Posterior cingulate gyrus (tissue), 11 donors: ENCODE measurements at regions not wholly inside any gene's neighbourhood (a gene's known extent, or its start where the extent isn't known, plus 50 kb on each side); places are given as distances from the start of the nearest gene placed in this dataset.

Experiments
- DNase-seq, 10 donors: peaks; one replicate each; pipeline versions ENCODE4 v3.0.0 to v3.0.0-alpha.2; 2020 to 2021; ENCODE audit warnings: mixed read lengths in 3 of 10
- intact Hi-C: fragments of 100-400 bp; cut with DNase I; formaldehyde crosslinking; loops from one replicate; pipeline ENCODE4 v1.15.1; 2023

GRCh38 chr4:144556636-144557035 lies 89.3 kb upstream of the HHIP start:
- intact Hi-C loops: no loop called here
- DNase-seq: no peak

DNA sequence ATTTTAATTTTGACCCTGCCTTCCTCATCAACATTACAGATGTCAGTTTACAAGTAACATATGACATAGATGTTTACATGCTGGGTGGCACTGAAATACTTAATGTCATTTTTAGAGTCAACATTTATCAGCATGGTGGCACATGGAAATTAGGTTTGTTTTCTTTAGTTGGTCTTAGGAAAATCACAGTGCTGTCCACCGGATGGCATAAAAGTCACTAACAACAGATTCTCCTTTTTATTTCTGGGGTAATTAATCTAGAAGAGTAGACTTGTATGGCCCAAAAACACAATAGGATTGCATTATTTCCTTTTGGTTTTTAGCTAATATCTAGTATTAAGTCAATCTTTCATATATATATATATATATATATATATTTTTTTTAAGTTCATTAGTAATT lies 88.6 kb upstream of the HHIP start:
- intact Hi-C loops: no loop called here
- DNase-seq: no peak

GRCh38 chr4:144562019-144562705 lies 83.8 kb upstream of the HHIP start:
- no peak for DNase-seq
- intact Hi-C loops: no loop called here

DNA sequence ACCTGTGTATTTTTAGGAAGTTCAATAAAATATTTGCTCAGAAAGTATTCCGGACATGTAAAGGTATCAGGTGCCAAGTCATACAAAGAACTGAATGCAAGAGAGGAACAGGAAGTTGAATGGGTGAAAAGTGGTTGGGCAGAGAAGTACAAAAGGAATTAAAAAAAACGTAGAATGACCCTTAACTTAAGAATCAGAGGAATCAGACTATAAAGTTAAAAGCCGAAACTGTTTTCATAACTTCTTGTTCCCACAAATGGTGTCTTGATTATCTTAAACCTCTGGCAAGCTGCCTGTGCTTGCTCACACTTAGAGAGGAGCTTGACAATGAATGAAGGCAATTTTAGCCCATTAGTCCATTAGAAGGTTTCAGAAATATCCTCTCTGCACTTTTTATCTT lies 81.6 kb upstream of the HHIP start:
- intact Hi-C loops: no loop called here
- DNase-seq: no peak

DNA sequence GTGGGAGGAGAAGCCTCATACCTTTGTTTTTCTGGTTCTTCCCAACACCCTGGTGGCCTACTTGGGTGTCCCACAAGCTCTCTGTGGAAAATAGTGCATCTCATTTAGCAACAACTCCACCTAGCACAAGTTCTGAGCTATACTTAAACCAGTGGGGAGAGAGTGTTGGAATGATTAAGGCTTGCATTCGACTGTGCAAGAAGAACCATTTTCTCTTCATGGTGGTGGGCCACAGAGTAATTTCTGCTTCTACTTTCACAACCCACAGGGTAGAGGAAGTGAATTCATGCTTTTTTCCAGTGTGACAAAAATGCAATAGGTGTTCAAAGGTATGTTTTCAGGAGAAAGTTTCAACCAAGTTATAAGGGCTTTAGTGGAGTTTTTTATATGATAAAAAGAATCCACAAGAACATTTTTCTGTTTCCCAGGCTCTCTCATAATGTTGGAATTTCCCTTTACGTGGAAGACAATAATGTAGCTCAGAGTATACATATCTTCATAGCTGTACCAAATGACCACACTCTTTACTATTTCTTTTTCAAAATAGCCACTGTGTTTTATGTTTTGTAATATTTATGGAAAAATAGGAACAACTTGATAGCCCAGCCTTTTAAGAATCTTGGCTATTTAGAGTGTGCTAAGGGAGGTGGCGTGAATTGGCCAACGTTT lies 80.3 kb upstream of the HHIP start:
- DNase-seq: no peak
- intact Hi-C loops: no loop called here

DNA sequence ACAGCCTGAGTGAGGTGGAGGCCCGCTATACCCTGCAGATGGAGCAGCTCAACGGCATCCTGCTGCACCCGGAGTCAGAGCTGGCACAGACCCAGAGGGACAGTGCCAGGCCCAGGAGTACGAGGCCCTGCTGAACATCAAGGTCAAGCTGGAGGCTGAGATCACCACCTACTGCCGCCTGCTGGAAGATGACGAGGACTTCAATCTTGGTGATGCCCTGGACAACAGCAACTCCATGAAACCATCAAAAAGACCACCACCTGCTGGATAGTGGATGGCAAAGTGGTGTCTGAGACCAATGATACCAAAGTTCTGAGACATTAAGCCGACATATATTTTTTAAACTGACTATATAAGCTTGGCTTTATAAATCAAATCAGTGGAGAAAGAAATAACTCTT lies 73.3 kb upstream of the HHIP start:
- DNase-seq: peak in 1 of 10 donors; percentile 69
- intact Hi-C loops: no loop called here

DNA sequence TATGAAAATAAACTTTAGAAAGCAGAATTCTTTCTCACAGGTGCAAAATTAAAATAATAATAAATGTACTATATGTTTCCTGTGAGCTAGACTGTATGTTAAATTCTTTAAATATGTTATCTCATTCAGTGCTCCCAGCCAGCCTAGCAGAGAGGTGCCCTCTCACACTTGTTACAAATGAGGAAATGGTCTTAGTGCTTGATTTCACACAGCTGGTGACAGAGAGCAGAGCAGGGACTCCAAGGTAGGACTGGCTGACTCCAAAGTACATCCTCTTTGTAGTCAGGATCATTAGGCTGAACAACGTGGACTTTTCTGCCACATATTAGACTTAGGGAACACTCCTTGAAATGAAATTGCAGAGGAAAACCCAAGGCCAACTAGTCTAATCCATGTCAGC lies 72.0 kb upstream of the HHIP start:
- DNase-seq: no peak
- intact Hi-C loops: no loop called here

GRCh38 chr4:144574509-144574908 lies 71.4 kb upstream of the HHIP start:
- no peak for DNase-seq
- intact Hi-C loops: no loop called here

GRCh38 chr4:144575181-144575580 lies 70.8 kb upstream of the HHIP start:
- intact Hi-C loops: no loop called here
- peak in 3 of 10 donors; percentile 19 to 69 (median 40) for DNase-seq

DNA sequence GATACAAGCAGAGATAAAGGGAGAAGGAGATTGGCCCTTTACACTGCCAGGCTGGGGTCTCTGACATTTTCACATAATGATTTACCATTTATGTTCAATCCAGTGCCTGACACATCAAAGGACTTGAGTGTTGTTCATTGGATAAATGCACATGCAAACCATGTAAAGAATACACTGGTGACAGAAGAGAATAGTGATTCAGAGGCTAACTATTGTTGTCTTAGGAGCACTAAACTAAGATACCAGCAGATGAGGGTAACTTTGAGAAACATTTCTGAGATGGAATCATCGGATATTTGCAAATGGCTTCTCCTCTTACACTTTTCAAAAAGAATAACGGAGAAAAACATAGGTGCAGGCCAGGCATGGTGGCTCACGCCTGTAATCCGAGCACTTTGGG lies 67.3 kb upstream of the HHIP start:
- intact Hi-C loops: no loop called here
- no peak for DNase-seq

DNA sequence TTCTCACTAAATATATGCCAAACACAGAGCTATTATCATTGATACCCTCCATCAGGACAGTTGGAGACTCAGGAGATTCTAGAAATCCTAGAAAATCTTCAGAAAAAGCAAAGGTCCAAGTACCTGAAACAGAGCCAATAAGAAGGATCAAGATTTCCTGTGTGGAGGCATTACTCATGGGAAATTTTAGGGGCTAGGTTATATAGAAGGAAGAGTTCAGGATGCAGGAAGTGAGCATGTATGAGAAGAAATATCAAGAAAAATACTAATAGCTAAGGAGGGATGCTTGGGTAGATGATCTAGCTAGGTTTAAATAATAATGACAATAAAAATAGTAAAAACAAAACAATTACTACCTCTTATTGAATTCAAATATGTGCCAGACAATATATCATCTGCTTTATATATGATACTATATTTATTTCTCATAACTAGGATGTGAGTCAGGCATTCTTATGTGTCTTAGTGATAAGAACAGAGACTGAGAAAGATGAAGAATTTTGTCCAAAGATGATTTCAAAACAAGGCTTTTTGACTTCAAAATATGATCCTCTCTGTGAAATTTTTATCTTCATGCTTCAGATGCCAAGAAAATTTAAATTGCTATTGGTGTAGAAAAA lies 66.4 kb upstream of the HHIP start:
- no peak for DNase-seq
- intact Hi-C loops: no loop called here

DNA sequence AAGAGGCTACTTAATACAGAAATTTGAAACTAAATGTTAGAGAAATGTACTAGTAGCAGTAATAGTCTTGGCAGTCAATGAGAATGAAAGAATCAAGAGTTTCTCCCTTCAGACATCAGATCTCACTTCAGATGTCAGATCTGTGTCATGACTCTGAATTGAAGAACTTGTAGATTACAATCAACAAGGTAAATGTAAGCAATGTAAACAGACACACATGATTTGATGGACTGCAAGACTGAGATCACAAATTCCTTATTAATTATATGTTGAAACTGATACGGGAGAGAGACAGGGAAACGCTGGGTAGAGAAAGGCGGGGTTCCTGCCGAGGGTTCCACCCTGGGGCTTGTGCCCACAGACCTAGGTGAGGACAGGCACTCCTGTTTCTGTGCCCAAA lies 65.5 kb upstream of the HHIP start:
- intact Hi-C loops: no loop called here
- DNase-seq: no peak

DNA sequence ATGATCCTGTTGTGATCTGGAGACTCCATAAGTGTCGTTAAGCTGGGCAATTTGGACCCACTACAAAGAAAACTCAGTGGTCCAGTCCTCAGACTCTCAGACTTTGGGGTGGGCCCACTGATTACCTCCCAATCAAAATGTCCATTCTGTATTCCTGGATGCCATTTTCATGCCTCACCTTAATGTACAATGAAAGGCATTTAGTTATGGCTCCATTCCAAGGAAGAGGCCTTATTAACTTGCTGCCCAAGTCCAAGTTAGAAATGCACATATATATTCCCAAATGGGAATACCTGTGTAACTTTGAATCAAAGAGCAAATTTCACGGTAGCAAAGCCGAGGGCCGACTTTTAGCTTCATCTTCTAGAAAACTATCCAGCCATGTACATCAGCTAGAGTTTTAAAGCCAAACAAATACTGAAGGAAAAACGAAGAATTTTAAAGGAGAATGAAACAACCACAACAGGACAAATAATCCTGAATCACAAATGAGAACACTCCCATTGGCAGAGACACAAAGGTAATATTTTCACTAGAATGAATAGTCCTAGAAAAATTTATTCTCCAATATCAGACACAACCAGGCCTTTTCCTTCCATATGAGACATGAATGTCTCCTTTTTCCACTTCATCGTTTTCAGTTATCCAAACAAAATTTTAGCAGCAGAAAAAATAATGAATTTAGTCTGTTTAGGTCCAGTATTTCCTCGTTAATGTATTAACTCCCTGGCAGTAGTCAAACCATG lies 63.7 kb upstream of the HHIP start:
- DNase-seq: no peak
- intact Hi-C loops: no loop called here

GRCh38 chr4:144582975-144583374 lies 63.0 kb upstream of the HHIP start:
- no peak for DNase-seq
- intact Hi-C loops: no loop called here

- no peak for DNase-seq
- intact Hi-C loops: no loop called here
These were observed 62.3 kb upstream of the HHIP start for GRCh38 chr4:144583658-144584057.

- intact Hi-C loops: no loop called here
- peak in 1 of 10 donors; percentile 51 for DNase-seq
These were observed 61.5 kb upstream of the HHIP start for GRCh38 chr4:144584428-144584827.

DNA sequence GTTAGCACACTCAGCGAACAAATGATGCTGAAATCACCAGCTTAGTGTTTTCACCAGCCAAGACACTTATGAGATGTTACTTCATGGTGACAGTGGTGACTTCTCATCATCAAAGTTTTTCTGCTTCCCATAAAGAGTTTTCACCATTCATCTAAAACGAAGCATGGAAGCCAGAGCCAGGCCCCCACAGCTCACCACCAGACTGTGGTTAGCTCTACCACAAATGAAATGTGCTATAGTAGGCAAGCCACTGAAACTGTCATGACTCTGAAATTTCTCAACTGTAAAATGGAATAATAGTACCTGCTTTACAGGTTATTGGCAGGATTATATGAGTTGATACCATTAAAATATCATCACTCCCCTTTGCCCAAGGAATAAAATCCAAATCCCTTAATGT lies 56.4 kb upstream of the HHIP start:
- intact Hi-C loops: no loop called here
- no peak for DNase-seq

DNA sequence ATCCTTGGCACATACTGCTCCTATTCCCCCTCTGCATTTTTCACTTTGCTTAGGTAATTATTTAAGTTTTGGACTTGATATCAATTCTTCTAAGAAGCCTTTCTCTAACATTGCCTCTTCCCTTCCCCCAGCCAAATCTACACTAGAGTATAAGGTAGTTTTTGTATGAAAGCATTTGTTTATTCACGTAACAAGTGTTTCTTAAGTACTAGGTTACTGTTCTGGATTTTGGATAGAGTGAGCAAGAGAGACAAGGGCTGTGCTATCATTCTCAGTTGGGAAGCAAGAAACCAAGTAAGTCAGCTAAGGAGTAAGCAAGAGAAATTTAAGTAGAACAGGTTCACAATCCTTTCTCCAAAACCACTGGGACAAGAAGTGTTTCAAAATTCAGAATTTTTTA lies 55.9 kb upstream of the HHIP start:
- DNase-seq: no peak
- intact Hi-C loops: no loop called here

- no peak for DNase-seq
These were observed 54.6 kb upstream of the HHIP start for GRCh38 chr4:144591401-144591800.

GRCh38 chr4:144592264-144592663 lies 53.7 kb upstream of the HHIP start:
- intact Hi-C loops: no loop called here
- DNase-seq: no peak

More at GRCh38 chr4:144591401-144591800, 54.6 kb upstream of the HHIP start:
- intact Hi-C loops: no loop called here

DNA sequence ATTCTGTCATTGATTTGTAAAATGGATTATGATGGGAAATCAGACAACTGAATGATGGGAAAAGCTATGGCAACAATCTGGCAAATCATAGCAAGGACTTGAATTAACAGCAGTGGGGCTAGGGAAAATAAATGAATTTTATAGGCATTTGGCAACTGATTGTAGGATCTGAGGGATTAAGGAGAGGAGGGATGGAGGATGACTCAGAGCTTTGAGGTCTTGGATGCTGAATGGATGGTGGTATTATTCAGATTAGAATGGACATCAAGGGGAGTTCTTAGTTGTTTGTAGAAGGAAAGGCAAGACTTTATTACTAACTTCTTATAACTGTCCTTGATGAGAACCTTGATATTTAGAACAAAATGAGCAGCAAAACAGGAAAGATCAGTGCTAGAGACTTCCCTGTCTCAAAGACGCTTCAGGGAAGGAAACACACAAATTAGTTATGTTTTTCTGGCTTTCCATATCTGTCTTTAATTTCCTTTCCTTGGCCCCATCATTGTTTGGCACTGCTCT lies 51.4 kb upstream of the HHIP start:
- intact Hi-C loops: no loop called here
- no peak for DNase-seq
